GM12891 (cell line): ENCODE measurements at regions not wholly inside any gene's neighbourhood (a gene's known extent, or its start where the extent isn't known, plus 50 kb on each side); places are given as distances from the start of the nearest gene placed in this dataset.

Experiments
- POLR2A ChIP-seq: IDR thresholded peaks from 2 replicates; pipeline ENCODE4 v1.6.1; 2011; ENCODE audit warnings: low read depth, low read length, control low read depth
- POLR2AphosphoS5 ChIP-seq: IDR thresholded peaks from 2 replicates; pipeline ENCODE4 v1.6.1; 2011; ENCODE audit warnings: low read depth, low read length, control low read depth

GRCh38 chr4:10853196-10853595 lies 168.6 kb upstream of the CLNK start:
- TF ChIP-seq POLR2A (no peak), POLR2AphosphoS5 (no peak)
